Left lobe of liver (tissue), 2 donors: ENCODE measurements at regions not wholly inside any gene's neighbourhood (a gene's known extent, or its start where the extent isn't known, plus 50 kb on each side); places are given as distances from the start of the nearest gene placed in this dataset.

Experiments
- ATAC-seq: fragments of 200-7000 bp; cut with Tn5 transposase; one replicate; pipeline ENCODE4 v1.9.1; 2020; ENCODE audit warnings: mild to moderate bottlenecking, moderate library complexity
- DNase-seq: peaks from one replicate; pipeline ENCODE4 v3.0.0-alpha.2; 2020; ENCODE audit warnings: low spot score
- donor health status: DM: no; HTN: no; CAD: no; lungs with moderate emphysema.
- donor health status: DM: no; HTN: yes; CAD: no.

GRCh38 chr2:16129716-16130540 is 189.6 kb downstream of the MYCN start:
- no peak for ATAC-seq
- no peak for DNase-seq

- no peak for DNase-seq
- no peak for ATAC-seq
Observed at GRCh38 chr2:16128746-16129610, 188.6 kb downstream of the MYCN start.

GRCh38 chr2:16127958-16128357 is 187.6 kb downstream of the MYCN start:
- ATAC-seq (no peak), DNase-seq (no peak)

- ATAC-seq: no peak
Observed at GRCh38 chr2:16127276-16127940, 187.1 kb downstream of the MYCN start.

GRCh38 chr2:16126517-16127275 is 186.3 kb downstream of the MYCN start:
- ATAC-seq (no peak), DNase-seq (no peak)

More at GRCh38 chr2:16127276-16127940, 187.1 kb downstream of the MYCN start:
- no peak for DNase-seq

- DNase-seq (no peak), ATAC-seq (no peak)
Observed at GRCh38 chr2:16125614-16126516, 185.5 kb downstream of the MYCN start.

- DNase-seq (no peak), ATAC-seq (no peak)
Observed at GRCh38 chr2:16124881-16125613, 184.7 kb downstream of the MYCN start.

- DNase-seq (no peak), ATAC-seq (no peak)
Observed at GRCh38 chr2:16123856-16124780, 183.8 kb downstream of the MYCN start.

GRCh38 chr2:16123421-16123820 is 183.1 kb downstream of the MYCN start:
- ATAC-seq (no peak), DNase-seq (no peak)

- ATAC-seq (no peak), DNase-seq (no peak)
Observed at GRCh38 chr2:16122556-16122955, 182.2 kb downstream of the MYCN start.

GRCh38 chr2:16121986-16122390 is 181.6 kb downstream of the MYCN start:
- no peak for ATAC-seq

GRCh38 chr2:16121231-16121985 is 181.1 kb downstream of the MYCN start:
- ATAC-seq (no peak), DNase-seq (no peak)

More at GRCh38 chr2:16121986-16122390, 181.6 kb downstream of the MYCN start:
- DNase-seq: no peak

- ATAC-seq (no peak), DNase-seq (no peak)
Observed at GRCh38 chr2:16120591-16121180, 180.3 kb downstream of the MYCN start.

GRCh38 chr2:16119741-16120140 is 179.4 kb downstream of the MYCN start:
- ATAC-seq (no peak), DNase-seq (no peak)

GRCh38 chr2:16118611-16119590 is 178.6 kb downstream of the MYCN start:
- DNase-seq: no peak
- ATAC-seq: no peak
